ENCODE measurements at regions not wholly inside any gene's neighbourhood (a gene's known extent, or its start where the extent isn't known, plus 50 kb on each side); places are given as distances from the start of the nearest gene placed in this dataset.
"Not testable (repeated sequence)": the region's sequence is repeated elsewhere in the genome, so short reads cannot be mapped to it uniquely, and the experiment has no call there.

GRCh38 chr4:49510238-49510637 is 524.2 kb downstream of the CWH43 start:
- H3K36me3 ChIP-seq; H3K4me3 ChIP-seq; H3K27me3 ChIP-seq; H3K9me3 ChIP-seq; H3K4me1 ChIP-seq; H3K27ac ChIP-seq; intact Hi-C loops (cut with DNase I): not testable (repeated sequence)
- peak in 1 of 2 donors; percentile 70 for DNase-seq (ENCODE audit: extremely low spot score in 2 of 2)

GRCh38 chr4:49511353-49511752 is 525.3 kb downstream of the CWH43 start:
- peak in 1 of 2 donors; percentile 49 for DNase-seq (ENCODE audit: extremely low spot score in 2 of 2)
- H3K27ac ChIP-seq; H3K36me3 ChIP-seq; H3K9me3 ChIP-seq; H3K27me3 ChIP-seq; H3K4me3 ChIP-seq; intact Hi-C loops (cut with DNase I); H3K4me1 ChIP-seq: not testable (repeated sequence)

- H3K36me3 ChIP-seq; H3K27me3 ChIP-seq; intact Hi-C loops (cut with DNase I); H3K4me1 ChIP-seq; H3K9me3 ChIP-seq; H3K4me3 ChIP-seq; H3K27ac ChIP-seq: not testable (repeated sequence)
- peak; percentile 81 to 92 for DNase-seq (ENCODE audit: extremely low spot score in 2 of 2)
These were observed 525.9 kb downstream of the CWH43 start for GRCh38 chr4:49511881-49512491.

GRCh38 chr4:49512641-49513545 is 526.8 kb downstream of the CWH43 start:
- H3K9me3 ChIP-seq; H3K36me3 ChIP-seq; H3K27me3 ChIP-seq; intact Hi-C loops (cut with DNase I); H3K4me1 ChIP-seq; H3K27ac ChIP-seq; H3K4me3 ChIP-seq: not testable (repeated sequence)
- DNase-seq (ENCODE audit: extremely low spot score in 2 of 2) = peak in 1 of 2 donors; percentile 74

GRCh38 chr4:49513546-49514115 is 527.6 kb downstream of the CWH43 start:
- DNase-seq (ENCODE audit: extremely low spot score in 2 of 2); H3K9me3 ChIP-seq; H3K4me3 ChIP-seq; H3K4me1 ChIP-seq; H3K36me3 ChIP-seq; H3K27ac ChIP-seq; intact Hi-C loops (cut with DNase I); H3K27me3 ChIP-seq: not testable (repeated sequence)

GRCh38 chr4:49514171-49514699 is 528.2 kb downstream of the CWH43 start:
- intact Hi-C loops (cut with DNase I); H3K9me3 ChIP-seq; H3K27ac ChIP-seq; H3K36me3 ChIP-seq; H3K4me1 ChIP-seq; H3K27me3 ChIP-seq; H3K4me3 ChIP-seq: not testable (repeated sequence)
- peak; percentile 88 to 97 for DNase-seq (ENCODE audit: extremely low spot score in 2 of 2)

GRCh38 chr4:49514841-49515240 is 528.8 kb downstream of the CWH43 start:
- intact Hi-C loops (cut with DNase I); H3K4me3 ChIP-seq; H3K27me3 ChIP-seq; H3K9me3 ChIP-seq; DNase-seq (ENCODE audit: extremely low spot score in 2 of 2); H3K36me3 ChIP-seq; H3K4me1 ChIP-seq; H3K27ac ChIP-seq: not testable (repeated sequence)

- H3K4me3 ChIP-seq; H3K27ac ChIP-seq; H3K36me3 ChIP-seq; intact Hi-C loops (cut with DNase I); H3K9me3 ChIP-seq; H3K27me3 ChIP-seq; H3K4me1 ChIP-seq: not testable (repeated sequence)
- peak in 1 of 2 donors; percentile 37 for DNase-seq (ENCODE audit: extremely low spot score in 2 of 2)
These were observed 529.2 kb downstream of the CWH43 start for GRCh38 chr4:49515241-49515640.

GRCh38 chr4:49516096-49516495 is 530.0 kb downstream of the CWH43 start:
- H3K9me3 ChIP-seq; H3K4me3 ChIP-seq; H3K4me1 ChIP-seq; H3K27ac ChIP-seq; intact Hi-C loops (cut with DNase I); H3K36me3 ChIP-seq; H3K27me3 ChIP-seq; DNase-seq (ENCODE audit: extremely low spot score in 2 of 2): not testable (repeated sequence)

GRCh38 chr4:49516796-49517195 is 530.7 kb downstream of the CWH43 start:
- intact Hi-C loops (cut with DNase I) = no loop called here
- TF ChIP-seq POLR2AphosphoS5 (IDR thresholded peaks at IDR 0.05; ENCODE audit: insufficient read depth in 1 of 2, low read depth in 1 of 2) (no peak), CTCF (IDR thresholded peaks at IDR 0.05) (no peak), POLR2A (IDR thresholded peaks at IDR 0.05) (no peak)
- no peak overlapping the region for H3K27ac ChIP-seq
- H3K9me3 ChIP-seq = peaks cover 7% of the 10 kb centered on the region
- peak in 1 of 2 donors; percentile 78 for DNase-seq (ENCODE audit: extremely low spot score in 2 of 2)
- H3K36me3 ChIP-seq = no peaks in the 10 kb centered on the region
- no peaks in the 10 kb centered on the region for H3K4me1 ChIP-seq
- H3K27me3 ChIP-seq = no peaks in the 10 kb centered on the region
- no peak overlapping the region for H3K4me3 ChIP-seq

GRCh38 chr4:49517485-49518205 is 531.6 kb downstream of the CWH43 start:
- H3K4me1 ChIP-seq; DNase-seq (ENCODE audit: extremely low spot score in 2 of 2); H3K36me3 ChIP-seq; H3K27me3 ChIP-seq; H3K9me3 ChIP-seq; H3K4me3 ChIP-seq; H3K27ac ChIP-seq; intact Hi-C loops (cut with DNase I): not testable (repeated sequence)

All from vagina (tissue), 2 donors.